SK-N-SH (cell line): ENCODE measurements at regions not wholly inside any gene's neighbourhood (a gene's known extent, or its start where the extent isn't known, plus 50 kb on each side); places are given as distances from the start of the nearest gene placed in this dataset.

Source experiments
- CTCF ChIP-seq: fragments of 200-600 bp; sonication (generic); IDR thresholded peaks from 2 replicates; pipeline ENCODE4 v1.6.1; 2017; ENCODE audit warnings: antibody characterized with exemption, mild to moderate bottlenecking, moderate library complexity
- EP300 ChIP-seq, 2 experiments: IDR thresholded peaks; 2 replicates each; pipeline versions ENCODE4 v1.4.0 to v1.6.1; 2012; ENCODE audit warnings: borderline replicate concordance in 1 of 2, low read depth in 1 of 2, low read length in 1 of 2
- GATA2 ChIP-seq: sonication (generic); formaldehyde crosslinking; IDR thresholded peaks from 2 replicates; pipeline ENCODE4 v1.5.0; 2020; ENCODE audit warnings: mild to moderate bottlenecking, missing genetic modification reagents
- NFIC ChIP-seq: IDR thresholded peaks from 2 replicates; pipeline ENCODE4 v1.4.0; 2012; ENCODE audit warnings: borderline replicate concordance
- POLR2AphosphoS5 ChIP-seq: IDR thresholded peaks from 2 replicates; pipeline ENCODE4 v1.6.1; 2012; ENCODE audit warnings: low read depth, low read length
- RCOR1 ChIP-seq: fragments of 150-350 bp; IDR thresholded peaks from 2 replicates; pipeline ENCODE4 v1.6.1; 2017; ENCODE audit warnings: antibody characterized with exemption, low read length
- REST ChIP-seq: IDR thresholded peaks from 2 replicates; pipeline ENCODE4 v1.6.1; 2012; ENCODE audit warnings: mild to moderate bottlenecking, low read depth, low read length, moderate library complexity
- SIN3A ChIP-seq: IDR thresholded peaks from 2 replicates; pipeline ENCODE4 v1.6.1; 2012; ENCODE audit warnings: low read depth, mild to moderate bottlenecking, low read length, moderate library complexity, borderline replicate concordance
- SMC3 ChIP-seq: IDR thresholded peaks from 2 replicates; pipeline ENCODE4 v1.6.1; 2012; ENCODE audit warnings: low read depth, low read length, improper control_type of control experiment
- TAF1 ChIP-seq: IDR thresholded peaks from 2 replicates; pipeline ENCODE4 v1.6.1; 2012; ENCODE audit warnings: low read depth, mild to moderate bottlenecking, low read length, moderate library complexity, borderline replicate concordance
- TF ChIP-seq, protein P1 (sequence below): IDR thresholded peaks from 2 replicates; pipeline ENCODE4 v1.4.0; 2012; ENCODE audit warnings: low read depth, borderline replicate concordance
- TF ChIP-seq, protein P2 (sequence below): IDR thresholded peaks from 2 replicates; pipeline ENCODE4 v1.4.0; 2012; ENCODE audit warnings: low read depth

- TF ChIP-seq, protein P1, sequence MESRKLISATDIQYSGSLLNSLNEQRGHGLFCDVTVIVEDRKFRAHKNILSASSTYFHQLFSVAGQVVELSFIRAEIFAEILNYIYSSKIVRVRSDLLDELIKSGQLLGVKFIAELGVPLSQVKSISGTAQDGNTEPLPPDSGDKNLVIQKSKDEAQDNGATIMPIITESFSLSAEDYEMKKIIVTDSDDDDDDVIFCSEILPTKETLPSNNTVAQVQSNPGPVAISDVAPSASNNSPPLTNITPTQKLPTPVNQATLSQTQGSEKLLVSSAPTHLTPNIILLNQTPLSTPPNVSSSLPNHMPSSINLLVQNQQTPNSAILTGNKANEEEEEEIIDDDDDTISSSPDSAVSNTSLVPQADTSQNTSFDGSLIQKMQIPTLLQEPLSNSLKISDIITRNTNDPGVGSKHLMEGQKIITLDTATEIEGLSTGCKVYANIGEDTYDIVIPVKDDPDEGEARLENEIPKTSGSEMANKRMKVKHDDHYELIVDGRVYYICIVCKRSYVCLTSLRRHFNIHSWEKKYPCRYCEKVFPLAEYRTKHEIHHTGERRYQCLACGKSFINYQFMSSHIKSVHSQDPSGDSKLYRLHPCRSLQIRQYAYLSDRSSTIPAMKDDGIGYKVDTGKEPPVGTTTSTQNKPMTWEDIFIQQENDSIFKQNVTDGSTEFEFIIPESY: no peak
- TF ChIP-seq, protein P2, sequence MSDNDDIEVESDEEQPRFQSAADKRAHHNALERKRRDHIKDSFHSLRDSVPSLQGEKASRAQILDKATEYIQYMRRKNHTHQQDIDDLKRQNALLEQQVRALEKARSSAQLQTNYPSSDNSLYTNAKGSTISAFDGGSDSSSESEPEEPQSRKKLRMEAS: no peak
- no peak for TF ChIP-seq SIN3A
- TF ChIP-seq CTCF: no peak
- no peak for TF ChIP-seq TAF1
- no peak for TF ChIP-seq RCOR1
- no peak for TF ChIP-seq POLR2AphosphoS5
- TF ChIP-seq EP300 (IDR thresholded peaks at IDR 0.05; ENCODE audit: borderline replicate concordance in 1 of 2, low read depth in 1 of 2, low read length in 1 of 2): no peak
- no peak for TF ChIP-seq SMC3
- TF ChIP-seq GATA2 (CRISPR knock-in tag): no peak
- TF ChIP-seq REST: no peak
- TF ChIP-seq NFIC: no peak
These were observed 79.1 kb upstream of the RHOBTB1 start for GRCh38 chr10:61023053-61023452.
